Right lung (tissue), 2 donors: ENCODE measurements at regions not wholly inside any gene's neighbourhood (a gene's known extent, or its start where the extent isn't known, plus 50 kb on each side); places are given as distances from the start of the nearest gene placed in this dataset.
"Not testable (repeated sequence)": the region's sequence is repeated elsewhere in the genome, so short reads cannot be mapped to it uniquely, and the experiment has no call there.

Experiments used
- DNase-seq, 2 donors: peaks; one replicate each; pipeline ENCODE4 v3.0.0-alpha.2; 2013

GRCh38 chr2:131584380-131584779 lies 56.7 kb downstream of the CCDC74A start:
- no peak for DNase-seq

- no peak for DNase-seq
Measured at GRCh38 chr2:131584940-131585339, 57.3 kb downstream of the CCDC74A start.

GRCh38 chr2:131588152-131588873 lies 60.6 kb downstream of the CCDC74A start:
- no peak for DNase-seq

DNA sequence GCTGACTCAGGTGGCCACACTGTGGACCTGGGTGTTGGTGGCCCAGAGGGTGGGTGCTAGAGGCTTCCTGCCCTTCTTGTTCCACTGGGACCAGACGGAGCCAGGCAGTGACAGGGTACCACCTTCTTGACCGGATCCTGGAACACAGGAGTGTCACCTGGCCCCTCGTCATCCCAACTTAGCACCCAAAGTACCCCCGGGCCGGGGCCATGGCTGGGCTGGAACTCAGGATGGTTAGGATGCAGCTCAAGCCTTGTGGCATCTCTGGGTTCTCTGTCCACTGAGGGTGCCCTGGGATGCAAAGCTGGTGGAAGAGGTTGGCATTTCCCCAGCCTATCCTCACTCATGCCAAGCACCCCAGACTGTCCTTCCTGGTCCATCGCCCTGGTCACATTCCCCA lies 61.4 kb downstream of the CCDC74A start:
- not testable (repeated sequence) for DNase-seq

- DNase-seq: no peak
Measured at GRCh38 chr2:131590366-131590765, 62.7 kb downstream of the CCDC74A start.

GRCh38 chr2:131590896-131591295 lies 63.2 kb downstream of the CCDC74A start:
- DNase-seq: no peak

- DNase-seq: not testable (repeated sequence)
Measured at GRCh38 chr2:131596561-131596960, 68.9 kb downstream of the CCDC74A start.

DNA sequence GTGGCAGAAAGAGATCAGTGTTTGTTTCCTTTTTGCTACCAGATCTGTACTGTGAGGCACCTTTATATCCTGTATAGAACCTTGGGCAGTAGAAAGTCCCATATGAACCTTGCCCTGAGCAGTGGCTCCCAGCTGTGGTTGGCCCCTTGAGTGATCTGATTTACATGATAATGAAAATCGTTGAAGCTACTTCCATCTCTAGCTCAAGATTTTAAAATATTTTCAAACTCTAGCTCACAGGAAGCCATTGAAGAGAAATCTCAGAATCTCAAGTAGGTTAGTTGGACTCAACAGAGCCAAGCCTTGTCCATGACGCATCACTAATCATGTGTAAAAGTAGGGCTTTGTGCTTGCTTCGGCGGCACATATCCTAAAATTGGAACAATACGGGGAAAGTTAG lies 74.8 kb downstream of the CCDC74A start:
- DNase-seq: not testable (repeated sequence)

- DNase-seq: not testable (repeated sequence)
Measured at GRCh38 chr2:131604652-131605051, 77.0 kb downstream of the CCDC74A start.

- DNase-seq: not testable (repeated sequence)
Measured at GRCh38 chr2:131606366-131606765, 78.7 kb downstream of the CCDC74A start.

DNA sequence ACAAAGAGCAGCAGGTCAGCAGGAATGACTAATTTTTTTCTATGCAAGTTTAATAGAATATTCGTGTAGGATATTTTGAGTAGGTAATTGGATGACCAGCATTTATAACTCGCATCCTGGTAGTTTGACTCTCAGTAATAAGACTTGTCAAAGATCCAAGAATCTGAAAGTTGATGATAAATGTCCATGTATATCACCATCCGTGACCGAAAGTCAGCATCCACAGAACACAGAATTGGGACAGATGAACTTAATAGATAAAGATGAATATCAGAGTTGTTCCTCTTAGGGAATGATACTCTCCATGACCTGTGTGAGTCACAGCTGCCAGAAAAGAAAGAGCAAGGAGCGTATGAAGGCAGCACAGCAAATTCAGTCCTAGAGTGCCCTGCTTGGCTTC lies 79.4 kb downstream of the CCDC74A start:
- DNase-seq: not testable (repeated sequence)

DNA sequence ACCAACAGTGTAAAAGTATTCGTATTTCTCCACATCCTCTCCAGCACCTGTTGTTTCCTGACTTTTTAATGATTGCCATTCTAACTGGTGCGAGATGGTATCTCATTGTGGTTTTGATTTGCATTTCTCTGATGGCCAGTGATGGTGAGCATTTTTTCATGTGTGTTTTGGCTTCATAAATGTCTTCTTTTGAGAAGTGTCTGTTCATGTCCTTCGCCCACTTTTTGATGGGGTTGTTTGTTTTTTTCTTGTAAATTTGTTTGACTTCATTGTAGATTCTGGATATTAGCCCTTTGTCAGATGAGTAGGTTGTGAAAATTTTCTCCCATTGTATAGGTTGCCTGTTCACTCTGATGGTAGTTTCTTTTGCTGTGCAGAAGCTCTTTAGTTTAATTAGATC lies 86.9 kb downstream of the CCDC74A start:
- not testable (repeated sequence) for DNase-seq

GRCh38 chr2:131618320-131618719 lies 90.6 kb downstream of the CCDC74A start:
- not testable (repeated sequence) for DNase-seq

DNA sequence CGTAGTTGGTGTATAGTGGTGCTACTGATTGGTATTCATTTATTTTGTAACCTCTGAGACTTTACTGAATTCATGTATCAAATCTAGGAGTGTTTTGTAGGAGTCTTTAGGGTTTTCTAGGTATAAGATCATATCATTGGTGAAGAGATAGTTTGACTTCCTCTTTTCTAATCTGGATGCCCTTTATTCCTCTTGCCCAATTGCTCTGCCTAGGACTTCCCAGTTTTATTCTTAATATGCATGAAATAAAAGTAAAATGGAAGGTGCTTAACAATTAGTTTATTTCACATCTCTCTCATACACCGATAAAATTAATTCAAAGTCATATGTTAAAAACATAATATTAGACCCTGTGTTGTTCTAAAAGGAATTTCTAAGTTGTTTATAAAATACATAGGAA lies 95.2 kb downstream of the CCDC74A start:
- DNase-seq: not testable (repeated sequence)

GRCh38 chr2:131626011-131626410 lies 98.3 kb downstream of the CCDC74A start:
- not testable (repeated sequence) for DNase-seq

- DNase-seq: not testable (repeated sequence)
Measured at GRCh38 chr2:131626565-131626964, 98.9 kb downstream of the CCDC74A start.

DNA sequence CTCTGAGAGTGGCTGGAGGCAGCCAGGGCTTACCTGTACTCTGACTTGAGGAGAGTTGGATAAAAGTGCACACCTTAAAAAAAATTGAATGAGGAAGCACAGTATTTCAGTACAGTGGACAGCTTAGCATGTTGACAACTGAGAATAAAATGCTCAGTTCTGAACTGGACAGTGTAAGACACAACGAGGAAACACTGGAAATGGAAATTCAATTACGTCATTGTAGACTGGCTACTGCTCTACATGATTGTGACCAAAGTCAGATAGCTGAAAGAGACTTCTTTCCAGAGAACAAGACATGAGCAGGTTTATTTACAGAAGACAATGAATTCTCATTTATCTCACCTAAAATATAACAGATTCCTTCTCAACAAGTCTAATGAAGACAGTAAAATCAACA lies 100.1 kb downstream of the CCDC74A start:
- not testable (repeated sequence) for DNase-seq

DNA sequence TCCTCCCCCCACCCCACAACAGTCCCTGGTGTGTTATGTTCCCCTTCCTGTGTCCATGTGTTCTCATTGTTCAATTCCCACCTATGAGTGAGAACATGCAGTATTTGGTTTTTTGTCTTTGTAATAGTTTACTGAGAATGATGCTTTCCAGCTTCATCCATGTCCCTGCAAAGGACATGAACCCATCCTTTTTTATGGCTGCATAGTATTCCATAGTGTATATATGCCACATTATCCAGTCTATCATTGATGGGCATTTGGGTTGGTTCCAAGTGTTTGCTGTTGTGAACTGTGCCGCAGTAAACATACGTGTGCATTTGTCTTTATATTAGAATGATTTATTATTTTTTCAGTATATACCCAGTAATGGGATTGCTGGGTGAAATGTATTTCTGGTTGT lies 104.0 kb downstream of the CCDC74A start:
- DNase-seq: not testable (repeated sequence)

GRCh38 chr2:131633405-131633804 lies 105.7 kb downstream of the CCDC74A start:
- DNase-seq: not testable (repeated sequence)

- not testable (repeated sequence) for DNase-seq
Measured at GRCh38 chr2:131633827-131634695, 106.4 kb downstream of the CCDC74A start.

GRCh38 chr2:131635611-131636010 lies 107.9 kb downstream of the CCDC74A start:
- DNase-seq: no peak

DNA sequence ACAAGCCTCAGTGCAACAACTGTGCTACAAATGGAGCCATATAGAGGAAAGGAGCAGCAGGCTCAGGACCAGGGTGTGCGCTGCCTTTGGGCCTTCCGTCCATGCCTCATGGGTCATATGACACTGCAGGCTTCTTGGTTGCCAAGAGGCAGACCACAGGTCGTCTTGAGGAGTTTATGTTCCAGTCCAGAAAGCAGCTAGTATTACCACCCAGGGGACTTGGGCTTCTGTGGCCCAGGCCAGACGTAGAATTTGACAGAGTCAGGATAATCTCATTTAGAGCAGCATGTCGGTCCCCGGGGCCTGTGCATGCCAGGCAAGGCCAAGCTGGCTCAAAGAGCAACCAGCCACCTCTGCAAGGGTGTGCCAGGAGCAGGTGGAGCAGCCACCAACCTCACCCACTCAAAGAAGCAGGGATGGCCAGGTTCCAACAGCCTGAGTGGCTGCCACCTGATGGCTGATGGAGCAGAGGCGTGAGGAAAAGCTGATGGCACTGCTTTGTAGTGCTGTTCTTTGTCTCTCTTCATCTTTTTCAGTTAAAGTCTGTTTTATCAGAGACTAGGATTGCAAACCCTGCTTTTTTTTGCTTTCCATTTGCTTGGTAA lies 109.1 kb downstream of the CCDC74A start:
- not testable (repeated sequence) for DNase-seq
